ENCODE measurements at regions not wholly inside any gene's neighbourhood (a gene's known extent, or its start where the extent isn't known, plus 50 kb on each side); places are given as distances from the start of the nearest gene placed in this dataset.

- POLR2A ChIA-PET = no interaction called here
- Histone ChIP-seq H3K4me3 (ENCODE audit: low read depth, low read length) (no peak overlapping the region), H3K27ac (ENCODE audit: extremely low read depth, low read depth, low read length) (no peak overlapping the region), H3K9me3 (ENCODE audit: control insufficient read depth, insufficient read depth, low read depth, low read length) (no peaks in the 10 kb centered on the region), H3K36me3 (ENCODE audit: control insufficient read depth in 2 of 2, insufficient read depth in 1 of 2, low read length in 2 of 2) (no peaks in the 10 kb centered on the region), H3K4me1 (ENCODE audit: control insufficient read depth, insufficient read depth, low read length) (no peaks in the 10 kb centered on the region)
- no peak for TF ChIP-seq INSM2 (tag by site-specific recombination; IDR thresholded peaks at IDR 0.05)
- no peak for TF ChIP-seq ZNF362 (tag by site-specific recombination; IDR thresholded peaks at IDR 0.05)
- no peak for TF ChIP-seq ZBTB1 (tag by site-specific recombination; IDR thresholded peaks at IDR 0.05)
- TF ChIP-seq KLF8 (tag by site-specific recombination; IDR thresholded peaks at IDR 0.05) = no peak
- no peak for TF ChIP-seq ZNF274 (IDR thresholded peaks at IDR 0.05; ENCODE audit: low read length)
- no peak for TF ChIP-seq ZNF274 (tag by site-specific recombination; IDR thresholded peaks at IDR 0.05; ENCODE audit: borderline replicate concordance)
- no peak for TF ChIP-seq KLF1 (tag by site-specific recombination; IDR thresholded peaks at IDR 0.05)
- TF ChIP-seq ZNF146 (tag by site-specific recombination; IDR thresholded peaks at IDR 0.05) = no peak
- CTCF ChIA-PET = no interaction called here
Observed at GRCh38 chr11:28858076-28858475, 749.9 kb downstream of the METTL15 start.

- POLR2A ChIA-PET = no interaction called here
Observed at GRCh38 chr11:28849053-28849452, 740.9 kb downstream of the METTL15 start.

GRCh38 chr11:28842716-28843115 lies 734.5 kb downstream of the METTL15 start:
- no peaks in the 10 kb centered on the region for H3K36me3 ChIP-seq (ENCODE audit: control insufficient read depth in 2 of 2, insufficient read depth in 1 of 2, low read length in 2 of 2)
- H3K4me3 ChIP-seq (ENCODE audit: low read depth, low read length) = no peak overlapping the region
- TF ChIP-seq ZBTB49 (tag by site-specific recombination; IDR thresholded peaks at IDR 0.05; ENCODE audit: low read depth) (no peak), ZSCAN4 (tag by site-specific recombination; IDR thresholded peaks at IDR 0.05) (no peak), GLIS2 (tag by site-specific recombination; IDR thresholded peaks at IDR 0.05) (no peak), ZNF701 (tag by site-specific recombination; IDR thresholded peaks at IDR 0.05) (no peak), ZNF610 (tag by site-specific recombination; IDR thresholded peaks at IDR 0.05; ENCODE audit: borderline replicate concordance) (no peak), ZNF324 (tag by site-specific recombination; IDR thresholded peaks at IDR 0.05) (no peak), ZNF654 (tag by site-specific recombination; IDR thresholded peaks at IDR 0.05; ENCODE audit: low read depth) (no peak), ZNF175 (tag by site-specific recombination; IDR thresholded peaks at IDR 0.05) (no peak), ZNF623 (tag by site-specific recombination; IDR thresholded peaks at IDR 0.05) (no peak), ZNF596 (tag by site-specific recombination; IDR thresholded peaks at IDR 0.05) (no peak), PRDM1 (tag by site-specific recombination; IDR thresholded peaks at IDR 0.05) (no peak), ZFP37 (tag by site-specific recombination; IDR thresholded peaks at IDR 0.05) (no peak)
- ChIA-PET POLR2A (no interaction called here), CTCF (no interaction called here)
- no peaks in the 10 kb centered on the region for H3K4me1 ChIP-seq (ENCODE audit: control insufficient read depth, insufficient read depth, low read length)
- H3K9me3 ChIP-seq (ENCODE audit: control insufficient read depth, insufficient read depth, low read depth, low read length) = no peaks in the 10 kb centered on the region
- no peak overlapping the region for H3K27ac ChIP-seq (ENCODE audit: extremely low read depth, low read depth, low read length)

More at GRCh38 chr11:28849053-28849452, 740.9 kb downstream of the METTL15 start:
- H3K4me3 ChIP-seq (ENCODE audit: low read depth, low read length) = no peak overlapping the region
- no peaks in the 10 kb centered on the region for H3K36me3 ChIP-seq (ENCODE audit: control insufficient read depth in 2 of 2, insufficient read depth in 1 of 2, low read length in 2 of 2)
- no peaks in the 10 kb centered on the region for H3K4me1 ChIP-seq (ENCODE audit: control insufficient read depth, insufficient read depth, low read length)
- H3K9me3 ChIP-seq (ENCODE audit: control insufficient read depth, insufficient read depth, low read depth, low read length) = no peaks in the 10 kb centered on the region
- TF ChIP-seq ZNF140 (tag by site-specific recombination; IDR thresholded peaks at IDR 0.05) (no peak), ZNF596 (tag by site-specific recombination; IDR thresholded peaks at IDR 0.05) (no peak)
- no peak overlapping the region for H3K27ac ChIP-seq (ENCODE audit: extremely low read depth, low read depth, low read length)
- CTCF ChIA-PET = interaction anchor here (0.5 to 1.0 kb wide), 4 partner anchors 12 to 482 kb away, joined by 3 to 4 read pairs (median 3); no protein-coding TSS in a partner anchor
